ENCODE measurements at regions not wholly inside any gene's neighbourhood (a gene's known extent, or its start where the extent isn't known, plus 50 kb on each side); places are given as distances from the start of the nearest gene placed in this dataset.

GRCh38 chr10:33791272-33791660 lies 456.8 kb upstream of the NRP1 start:
- intact Hi-C loops (cut with DNase I): no loop called here
- no peak overlapping the region for H3K27ac ChIP-seq
- H3K9me3 ChIP-seq: no peaks in the 10 kb centered on the region
- no peak for DNase-seq
- H3K4me3 ChIP-seq: no peak overlapping the region
- 84 to 87% methylated on average over 5 of the region's 5 CpGs for WGBS, 2 donors
- H3K36me3 ChIP-seq: no peaks in the 10 kb centered on the region
- H3K4me1 ChIP-seq: no peaks in the 10 kb centered on the region
- no peak for TF ChIP-seq POLR2A (IDR thresholded peaks at IDR 0.05)
- TF ChIP-seq, protein P1, sequence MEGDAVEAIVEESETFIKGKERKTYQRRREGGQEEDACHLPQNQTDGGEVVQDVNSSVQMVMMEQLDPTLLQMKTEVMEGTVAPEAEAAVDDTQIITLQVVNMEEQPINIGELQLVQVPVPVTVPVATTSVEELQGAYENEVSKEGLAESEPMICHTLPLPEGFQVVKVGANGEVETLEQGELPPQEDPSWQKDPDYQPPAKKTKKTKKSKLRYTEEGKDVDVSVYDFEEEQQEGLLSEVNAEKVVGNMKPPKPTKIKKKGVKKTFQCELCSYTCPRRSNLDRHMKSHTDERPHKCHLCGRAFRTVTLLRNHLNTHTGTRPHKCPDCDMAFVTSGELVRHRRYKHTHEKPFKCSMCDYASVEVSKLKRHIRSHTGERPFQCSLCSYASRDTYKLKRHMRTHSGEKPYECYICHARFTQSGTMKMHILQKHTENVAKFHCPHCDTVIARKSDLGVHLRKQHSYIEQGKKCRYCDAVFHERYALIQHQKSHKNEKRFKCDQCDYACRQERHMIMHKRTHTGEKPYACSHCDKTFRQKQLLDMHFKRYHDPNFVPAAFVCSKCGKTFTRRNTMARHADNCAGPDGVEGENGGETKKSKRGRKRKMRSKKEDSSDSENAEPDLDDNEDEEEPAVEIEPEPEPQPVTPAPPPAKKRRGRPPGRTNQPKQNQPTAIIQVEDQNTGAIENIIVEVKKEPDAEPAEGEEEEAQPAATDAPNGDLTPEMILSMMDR (IDR thresholded peaks at IDR 0.05): no peak
- no peak for TF ChIP-seq POLR2AphosphoS5 (IDR thresholded peaks at IDR 0.05)
- TF ChIP-seq EP300 (IDR thresholded peaks at IDR 0.05): no peak
- no peaks in the 10 kb centered on the region for H3K27me3 ChIP-seq

DNA sequence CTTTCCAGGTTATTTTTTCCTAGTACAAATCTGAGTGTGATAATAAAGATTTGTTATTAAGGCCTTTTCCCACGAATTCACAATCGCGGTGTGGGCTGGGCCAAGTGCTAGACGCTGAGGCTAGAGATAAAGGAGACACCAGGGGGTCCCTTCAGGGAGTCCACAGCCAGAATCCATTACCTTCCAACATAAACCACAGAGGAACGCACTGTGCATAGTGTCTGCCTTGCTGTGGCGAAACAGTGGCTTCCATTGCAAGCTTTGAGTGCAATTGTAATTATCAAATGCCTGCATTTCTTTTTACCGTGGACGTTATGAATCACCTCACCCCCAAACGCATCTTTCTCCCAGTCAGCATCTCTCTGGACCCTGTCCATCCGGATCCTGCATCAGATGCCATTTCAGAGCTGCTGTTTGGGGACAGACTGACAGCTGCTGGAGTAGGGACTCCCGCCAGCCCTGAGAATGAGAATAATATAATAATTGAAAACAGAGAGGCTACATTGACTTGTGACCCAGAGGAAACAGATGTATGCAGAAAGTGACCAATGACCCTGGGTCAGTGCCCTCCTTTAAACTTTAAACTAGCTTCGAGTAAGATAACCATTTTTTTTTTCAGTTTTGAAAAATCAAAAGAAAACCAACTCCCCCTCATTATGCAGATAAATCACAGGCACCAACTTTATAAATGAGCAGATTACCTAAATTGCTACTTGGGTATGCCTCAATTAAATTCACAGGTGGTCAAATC lies 456.2 kb upstream of the NRP1 start:
- Histone ChIP-seq H3K9me3 (no peaks in the 10 kb centered on the region), H3K27me3 (no peaks in the 10 kb centered on the region), H3K27ac (no peak overlapping the region), H3K36me3 (no peaks in the 10 kb centered on the region), H3K4me3 (no peak overlapping the region), H3K4me1 (no peaks in the 10 kb centered on the region)
- TF ChIP-seq EP300 (IDR thresholded peaks at IDR 0.05) (no peak), POLR2A (IDR thresholded peaks at IDR 0.05) (no peak), POLR2AphosphoS5 (IDR thresholded peaks at IDR 0.05) (no peak)
- TF ChIP-seq, protein P1 (IDR thresholded peaks at IDR 0.05): no peak
- intact Hi-C loops (cut with DNase I): no loop called here
- DNase-seq: no peak
- WGBS, 2 donors: 62 to 69% methylated on average over 12 of the region's 12 CpGs

- Histone ChIP-seq H3K27ac (no peak overlapping the region), H3K36me3 (no peaks in the 10 kb centered on the region), H3K4me1 (no peaks in the 10 kb centered on the region), H3K27me3 (no peaks in the 10 kb centered on the region), H3K9me3 (no peaks in the 10 kb centered on the region), H3K4me3 (no peak overlapping the region)
- 91 to 93% methylated on average over 1 of the region's 1 CpG for WGBS, 2 donors
- DNase-seq: no peak
- intact Hi-C loops (cut with DNase I): no loop called here
- TF ChIP-seq, protein P1 (IDR thresholded peaks at IDR 0.05): no peak
- no peak for TF ChIP-seq POLR2AphosphoS5 (IDR thresholded peaks at IDR 0.05)
- no peak for TF ChIP-seq EP300 (IDR thresholded peaks at IDR 0.05)
- no peak for TF ChIP-seq POLR2A (IDR thresholded peaks at IDR 0.05)
Measured at GRCh38 chr10:33783557-33783956, 449.1 kb upstream of the NRP1 start.

DNA sequence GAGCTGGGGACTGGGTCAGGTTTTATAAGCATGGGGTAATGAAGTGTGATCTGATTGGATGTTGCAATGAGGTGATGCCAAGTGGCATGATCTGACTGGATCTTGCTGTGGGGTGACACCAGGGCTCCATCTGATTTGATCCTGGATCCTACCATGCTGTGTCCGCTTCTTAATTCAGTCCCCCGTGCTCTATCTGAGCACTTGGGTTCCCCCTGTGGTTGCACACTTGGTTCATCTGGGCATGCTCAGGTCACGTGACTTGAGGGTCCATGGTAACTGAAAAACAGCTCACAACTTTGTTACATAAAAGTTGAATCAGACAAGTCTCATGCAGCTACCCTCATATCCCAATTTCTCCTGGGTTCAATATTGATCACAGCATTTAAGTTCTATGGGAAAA lies 448.6 kb upstream of the NRP1 start:
- H3K36me3 ChIP-seq: no peaks in the 10 kb centered on the region
- H3K27me3 ChIP-seq: no peaks in the 10 kb centered on the region
- no peak overlapping the region for H3K27ac ChIP-seq
- 93 to 95% methylated on average over 3 of the region's 3 CpGs for WGBS, 2 donors
- TF ChIP-seq POLR2A (IDR thresholded peaks at IDR 0.05) (no peak), POLR2AphosphoS5 (IDR thresholded peaks at IDR 0.05) (no peak), EP300 (IDR thresholded peaks at IDR 0.05) (no peak)
- TF ChIP-seq, protein P1 (IDR thresholded peaks at IDR 0.05): no peak
- intact Hi-C loops (cut with DNase I): no loop called here
- no peaks in the 10 kb centered on the region for H3K4me1 ChIP-seq
- DNase-seq: no peak
- H3K9me3 ChIP-seq: no peaks in the 10 kb centered on the region
- no peak overlapping the region for H3K4me3 ChIP-seq

Measured in sigmoid colon (tissue), 6 donors.